ENCODE measurements at regions not wholly inside any gene's neighbourhood (a gene's known extent, or its start where the extent isn't known, plus 50 kb on each side); places are given as distances from the start of the nearest gene placed in this dataset.

GRCh38 chr16:66133643-66134338 is 232.7 kb upstream of the CDH5 start:
- DNase-seq (no peak), ATAC-seq (replicated peaks) (no peak)
- no peaks in the 10 kb centered on the region for H3K4me1 Mint-ChIP-seq (ENCODE audit: low read depth in 2 of 2)
- no peaks in the 10 kb centered on the region for H3K36me3 Mint-ChIP-seq (ENCODE audit: insufficient read depth)
- no peak overlapping the region for H3K4me3 Mint-ChIP-seq
- H3K27ac Mint-ChIP-seq = no peak overlapping the region
- H3K9me3 Mint-ChIP-seq = no peaks in the 10 kb centered on the region
- peaks cover 35 to 67% of the 10 kb centered on the region in 2 donors for H3K27me3 Mint-ChIP-seq

- no peak for DNase-seq
- ATAC-seq (replicated peaks) = no peak
- H3K27ac Mint-ChIP-seq = no peak overlapping the region
- no peak overlapping the region for H3K4me3 Mint-ChIP-seq
- H3K27me3 Mint-ChIP-seq = peaks cover 54 to 86% of the 10 kb centered on the region in 2 donors
- H3K4me1 Mint-ChIP-seq (ENCODE audit: low read depth in 2 of 2) = no peaks in the 10 kb centered on the region
- H3K9me3 Mint-ChIP-seq = no peaks in the 10 kb centered on the region
- H3K36me3 Mint-ChIP-seq (ENCODE audit: insufficient read depth) = no peaks in the 10 kb centered on the region
Measured at GRCh38 chr16:66131895-66132294, 234.6 kb upstream of the CDH5 start.

GRCh38 chr16:66131156-66131807 is 235.2 kb upstream of the CDH5 start:
- Mint-ChIP-seq H3K4me3 (no peak overlapping the region), H3K4me1 (ENCODE audit: low read depth in 2 of 2) (no peaks in the 10 kb centered on the region), H3K27me3 (peaks cover 58 to 88% of the 10 kb centered on the region in 2 donors), H3K27ac (no peak overlapping the region), H3K36me3 (ENCODE audit: insufficient read depth) (no peaks in the 10 kb centered on the region), H3K9me3 (no peaks in the 10 kb centered on the region)
- no peak for ATAC-seq (replicated peaks)
- no peak for DNase-seq

GRCh38 chr16:66130296-66130905 is 236.1 kb upstream of the CDH5 start:
- ATAC-seq (replicated peaks) = no peak
- no peaks in the 10 kb centered on the region for H3K36me3 Mint-ChIP-seq (ENCODE audit: insufficient read depth)

GRCh38 chr16:66129196-66129595 is 237.3 kb upstream of the CDH5 start:
- ATAC-seq (replicated peaks) = no peak
- Mint-ChIP-seq H3K36me3 (ENCODE audit: insufficient read depth) (no peaks in the 10 kb centered on the region), H3K27me3 (peaks cover 64 to 81% of the 10 kb centered on the region in 2 donors), H3K4me1 (ENCODE audit: low read depth in 2 of 2) (no peaks in the 10 kb centered on the region), H3K4me3 (no peak overlapping the region), H3K27ac (no peak overlapping the region), H3K9me3 (no peaks in the 10 kb centered on the region)
- DNase-seq = no peak

More at GRCh38 chr16:66130296-66130905, 236.1 kb upstream of the CDH5 start:
- H3K4me1 Mint-ChIP-seq (ENCODE audit: low read depth in 2 of 2) = no peaks in the 10 kb centered on the region
- no peak overlapping the region for H3K4me3 Mint-ChIP-seq
- DNase-seq = no peak
- no peaks in the 10 kb centered on the region for H3K9me3 Mint-ChIP-seq
- no peak overlapping the region for H3K27ac Mint-ChIP-seq
- peaks cover 60 to 89% of the 10 kb centered on the region in 2 donors for H3K27me3 Mint-ChIP-seq

- H3K4me3 Mint-ChIP-seq = no peak overlapping the region
- ATAC-seq (replicated peaks) = no peak
- no peaks in the 10 kb centered on the region for H3K9me3 Mint-ChIP-seq
- H3K27me3 Mint-ChIP-seq = peaks cover 59 to 73% of the 10 kb centered on the region in 2 donors
- H3K36me3 Mint-ChIP-seq (ENCODE audit: insufficient read depth) = no peaks in the 10 kb centered on the region
- no peak overlapping the region for H3K27ac Mint-ChIP-seq
- DNase-seq = no peak
- no peaks in the 10 kb centered on the region for H3K4me1 Mint-ChIP-seq (ENCODE audit: low read depth in 2 of 2)
Measured at GRCh38 chr16:66128371-66128770, 238.1 kb upstream of the CDH5 start.

- Mint-ChIP-seq H3K27me3 (peaks cover 57 to 67% of the 10 kb centered on the region in 2 donors), H3K36me3 (ENCODE audit: insufficient read depth) (no peaks in the 10 kb centered on the region), H3K4me3 (no peak overlapping the region), H3K27ac (no peak overlapping the region), H3K4me1 (ENCODE audit: low read depth in 2 of 2) (no peaks in the 10 kb centered on the region), H3K9me3 (no peaks in the 10 kb centered on the region)
- no peak for DNase-seq
- ATAC-seq (replicated peaks) = no peak
Measured at GRCh38 chr16:66127459-66128370, 238.8 kb upstream of the CDH5 start.

GRCh38 chr16:66121466-66121865 is 245.0 kb upstream of the CDH5 start:
- H3K4me3 Mint-ChIP-seq = no peak overlapping the region
- DNase-seq (no peak), ATAC-seq (replicated peaks) (no peak)
- H3K36me3 Mint-ChIP-seq (ENCODE audit: insufficient read depth) = no peaks in the 10 kb centered on the region
- H3K9me3 Mint-ChIP-seq = no peaks in the 10 kb centered on the region
- no peaks in the 10 kb centered on the region for H3K4me1 Mint-ChIP-seq (ENCODE audit: low read depth in 2 of 2)
- peaks cover 20 to 29% of the 10 kb centered on the region in 2 donors for H3K27me3 Mint-ChIP-seq
- no peak overlapping the region for H3K27ac Mint-ChIP-seq

GRCh38 chr16:66120656-66121055 is 245.8 kb upstream of the CDH5 start:
- H3K9me3 Mint-ChIP-seq = no peaks in the 10 kb centered on the region
- no peak for ATAC-seq (replicated peaks)
- no peak overlapping the region for H3K4me3 Mint-ChIP-seq
- H3K27ac Mint-ChIP-seq = no peak overlapping the region
- H3K4me1 Mint-ChIP-seq (ENCODE audit: low read depth in 2 of 2) = no peaks in the 10 kb centered on the region
- peaks cover 20 to 24% of the 10 kb centered on the region in 2 donors for H3K27me3 Mint-ChIP-seq
- no peak for DNase-seq
- no peaks in the 10 kb centered on the region for H3K36me3 Mint-ChIP-seq (ENCODE audit: insufficient read depth)

GRCh38 chr16:66116163-66117002 is 250.1 kb upstream of the CDH5 start:
- Mint-ChIP-seq H3K4me1 (ENCODE audit: low read depth in 2 of 2) (no peaks in the 10 kb centered on the region), H3K36me3 (ENCODE audit: insufficient read depth) (no peaks in the 10 kb centered on the region), H3K9me3 (no peaks in the 10 kb centered on the region), H3K27me3 (peaks cover 0 to 22% of the 10 kb centered on the region in 2 donors), H3K4me3 (no peak overlapping the region), H3K27ac (no peak overlapping the region)
- DNase-seq (no peak), ATAC-seq (replicated peaks) (no peak)

- Mint-ChIP-seq H3K4me1 (ENCODE audit: low read depth in 2 of 2) (no peaks in the 10 kb centered on the region), H3K27ac (no peak overlapping the region), H3K27me3 (peaks cover 1 to 26% of the 10 kb centered on the region in 2 donors), H3K36me3 (ENCODE audit: insufficient read depth) (no peaks in the 10 kb centered on the region), H3K9me3 (no peaks in the 10 kb centered on the region), H3K4me3 (no peak overlapping the region)
- DNase-seq (no peak), ATAC-seq (replicated peaks) (no peak)
Measured at GRCh38 chr16:66115373-66115772, 251.1 kb upstream of the CDH5 start.

GRCh38 chr16:66113223-66113622 is 253.3 kb upstream of the CDH5 start:
- H3K27me3 Mint-ChIP-seq = peaks cover 14 to 39% of the 10 kb centered on the region in 2 donors
- DNase-seq (no peak), ATAC-seq (replicated peaks) (no peak)
- no peak overlapping the region for H3K27ac Mint-ChIP-seq
- no peaks in the 10 kb centered on the region for H3K4me1 Mint-ChIP-seq (ENCODE audit: low read depth in 2 of 2)
- H3K36me3 Mint-ChIP-seq (ENCODE audit: insufficient read depth) = no peaks in the 10 kb centered on the region
- H3K9me3 Mint-ChIP-seq = no peaks in the 10 kb centered on the region
- no peak overlapping the region for H3K4me3 Mint-ChIP-seq
